ENCODE measurements at regions not wholly inside any gene's neighbourhood (a gene's known extent, or its start where the extent isn't known, plus 50 kb on each side); places are given as distances from the start of the nearest gene placed in this dataset.

DNA sequence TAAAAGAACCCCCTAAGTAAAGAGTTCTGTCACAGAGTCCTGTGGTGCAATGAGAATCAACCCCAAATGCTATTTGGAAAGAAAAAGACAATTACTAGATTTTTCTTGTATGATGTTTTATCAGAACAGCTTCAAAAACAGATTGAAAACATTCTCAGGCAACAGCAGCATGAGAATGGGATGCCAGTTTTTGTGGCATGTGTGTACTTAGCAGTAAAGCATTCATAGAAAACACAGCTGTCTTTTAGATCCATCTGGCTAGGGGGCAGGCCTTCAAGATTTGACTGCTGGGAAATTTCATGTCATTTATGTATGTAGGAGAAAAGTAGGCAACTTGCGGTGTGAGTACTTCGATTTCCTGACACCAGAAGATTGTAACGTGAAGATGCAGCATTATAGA, 170.5 kb upstream of the HTR2A start:
- no peaks in the 10 kb centered on the region for H3K9me3 ChIP-seq
- H3K36me3 ChIP-seq: no peaks in the 10 kb centered on the region
- no peak overlapping the region for H3K4me3 ChIP-seq
- TF ChIP-seq, protein P1, sequence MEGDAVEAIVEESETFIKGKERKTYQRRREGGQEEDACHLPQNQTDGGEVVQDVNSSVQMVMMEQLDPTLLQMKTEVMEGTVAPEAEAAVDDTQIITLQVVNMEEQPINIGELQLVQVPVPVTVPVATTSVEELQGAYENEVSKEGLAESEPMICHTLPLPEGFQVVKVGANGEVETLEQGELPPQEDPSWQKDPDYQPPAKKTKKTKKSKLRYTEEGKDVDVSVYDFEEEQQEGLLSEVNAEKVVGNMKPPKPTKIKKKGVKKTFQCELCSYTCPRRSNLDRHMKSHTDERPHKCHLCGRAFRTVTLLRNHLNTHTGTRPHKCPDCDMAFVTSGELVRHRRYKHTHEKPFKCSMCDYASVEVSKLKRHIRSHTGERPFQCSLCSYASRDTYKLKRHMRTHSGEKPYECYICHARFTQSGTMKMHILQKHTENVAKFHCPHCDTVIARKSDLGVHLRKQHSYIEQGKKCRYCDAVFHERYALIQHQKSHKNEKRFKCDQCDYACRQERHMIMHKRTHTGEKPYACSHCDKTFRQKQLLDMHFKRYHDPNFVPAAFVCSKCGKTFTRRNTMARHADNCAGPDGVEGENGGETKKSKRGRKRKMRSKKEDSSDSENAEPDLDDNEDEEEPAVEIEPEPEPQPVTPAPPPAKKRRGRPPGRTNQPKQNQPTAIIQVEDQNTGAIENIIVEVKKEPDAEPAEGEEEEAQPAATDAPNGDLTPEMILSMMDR (IDR thresholded peaks at IDR 0.05): no peak
- TF ChIP-seq POLR2AphosphoS5 (IDR thresholded peaks at IDR 0.05; ENCODE audit: insufficient read depth in 1 of 2, low read depth in 1 of 2): no peak
- TF ChIP-seq POLR2A (IDR thresholded peaks at IDR 0.05): no peak
- intact Hi-C loops (cut with DNase I): no loop called here
- no peaks in the 10 kb centered on the region for H3K27me3 ChIP-seq
- no peaks in the 10 kb centered on the region for H3K4me1 ChIP-seq
- no peak overlapping the region for H3K27ac ChIP-seq
- DNase-seq (ENCODE audit: extremely low spot score in 2 of 2): no peak

DNA sequence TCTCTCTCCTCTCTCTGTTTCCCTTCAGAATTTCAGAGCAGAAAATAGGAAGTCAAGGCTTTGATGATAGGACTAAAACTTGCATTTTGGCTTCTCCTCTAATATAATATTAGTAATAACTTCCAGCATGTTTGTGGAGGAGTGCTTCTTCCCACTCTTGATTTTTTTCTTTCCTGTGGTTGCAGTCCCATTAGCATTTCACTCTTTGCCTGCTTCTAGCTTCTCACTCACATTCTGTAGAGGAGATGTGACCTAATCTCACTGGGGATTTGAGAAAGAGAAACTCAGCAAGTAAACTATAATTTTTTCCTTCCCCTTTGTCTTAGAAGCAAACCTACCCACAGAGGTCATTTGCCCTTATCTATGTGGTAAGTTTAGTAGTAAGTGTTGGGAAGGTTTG, 169.4 kb upstream of the HTR2A start:
- TF ChIP-seq POLR2AphosphoS5 (IDR thresholded peaks at IDR 0.05; ENCODE audit: insufficient read depth in 1 of 2, low read depth in 1 of 2) (no peak), POLR2A (IDR thresholded peaks at IDR 0.05) (no peak)
- TF ChIP-seq, protein P1 (IDR thresholded peaks at IDR 0.05): no peak
- Histone ChIP-seq H3K4me3 (no peak overlapping the region), H3K4me1 (no peaks in the 10 kb centered on the region), H3K9me3 (no peaks in the 10 kb centered on the region), H3K27me3 (no peaks in the 10 kb centered on the region), H3K36me3 (no peaks in the 10 kb centered on the region), H3K27ac (no peak overlapping the region)
- DNase-seq (ENCODE audit: extremely low spot score in 2 of 2): no peak
- intact Hi-C loops (cut with DNase I): no loop called here

DNA sequence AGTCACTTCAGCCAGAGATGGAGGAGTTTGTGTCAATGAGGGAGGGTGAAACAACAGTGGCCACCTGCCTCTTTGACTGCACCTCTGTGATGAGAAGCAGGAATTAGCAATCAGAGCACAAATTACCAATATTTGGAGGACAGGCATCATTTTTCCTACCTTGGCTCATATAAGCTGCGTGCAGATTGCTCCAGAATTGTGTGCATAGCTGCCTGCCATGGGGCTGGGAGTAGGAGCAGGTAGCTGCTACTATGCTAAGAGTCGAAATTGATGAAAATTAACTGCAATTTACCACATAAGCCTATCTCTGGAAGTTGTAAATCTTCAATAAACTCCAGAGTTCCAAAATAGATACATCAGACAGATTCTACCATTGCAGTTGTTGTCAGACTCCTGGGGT, 167.5 kb upstream of the HTR2A start:
- H3K36me3 ChIP-seq: no peaks in the 10 kb centered on the region
- DNase-seq (ENCODE audit: extremely low spot score in 2 of 2): no peak
- intact Hi-C loops (cut with DNase I): no loop called here
- H3K27me3 ChIP-seq: no peaks in the 10 kb centered on the region
- H3K27ac ChIP-seq: no peak overlapping the region
- TF ChIP-seq, protein P1 (IDR thresholded peaks at IDR 0.05): no peak
- TF ChIP-seq POLR2AphosphoS5 (IDR thresholded peaks at IDR 0.05; ENCODE audit: insufficient read depth in 1 of 2, low read depth in 1 of 2): no peak
- no peak for TF ChIP-seq POLR2A (IDR thresholded peaks at IDR 0.05)
- H3K4me1 ChIP-seq: no peaks in the 10 kb centered on the region
- no peaks in the 10 kb centered on the region for H3K9me3 ChIP-seq
- no peak overlapping the region for H3K4me3 ChIP-seq

DNA sequence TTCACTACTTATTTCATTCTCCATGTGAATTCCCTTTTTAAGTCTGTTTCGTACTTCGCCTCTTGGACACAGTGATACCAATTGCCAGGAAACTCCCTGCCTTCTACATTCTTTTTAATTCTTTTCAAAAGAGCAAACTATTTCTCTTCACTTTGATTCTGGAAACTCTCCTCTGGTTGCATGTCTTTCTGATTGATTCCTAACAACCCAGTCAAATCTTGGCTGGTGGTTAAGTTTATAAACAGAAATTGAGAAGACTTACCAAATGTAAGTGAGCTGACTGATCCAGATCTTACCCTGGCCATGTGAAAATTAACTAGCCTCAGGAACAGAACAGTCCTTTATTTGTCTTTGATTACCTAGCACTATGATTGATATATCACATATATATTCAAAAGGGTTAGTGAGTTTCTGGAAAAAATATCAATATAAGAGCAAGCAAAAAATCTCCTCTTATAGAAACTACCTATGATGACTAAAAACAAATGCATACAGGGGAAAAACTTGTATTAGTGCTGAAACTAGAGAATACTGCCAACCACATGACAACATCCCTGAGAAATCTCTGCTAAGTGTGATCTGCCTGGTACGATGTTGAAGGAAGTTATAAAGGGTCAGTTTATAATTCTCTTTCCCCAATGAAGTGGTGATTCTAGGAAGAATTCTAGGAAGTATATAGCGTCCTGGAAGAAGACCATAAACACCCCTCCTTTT, 152.6 kb upstream of the HTR2A start:
- intact Hi-C loops (cut with DNase I): no loop called here
- Histone ChIP-seq H3K27me3 (no peaks in the 10 kb centered on the region), H3K27ac (no peak overlapping the region), H3K4me3 (no peak overlapping the region), H3K9me3 (no peaks in the 10 kb centered on the region), H3K36me3 (no peaks in the 10 kb centered on the region), H3K4me1 (no peaks in the 10 kb centered on the region)
- DNase-seq (ENCODE audit: extremely low spot score in 2 of 2): no peak
- TF ChIP-seq POLR2AphosphoS5 (IDR thresholded peaks at IDR 0.05; ENCODE audit: insufficient read depth in 1 of 2, low read depth in 1 of 2) (no peak), POLR2A (IDR thresholded peaks at IDR 0.05) (no peak)
- TF ChIP-seq, protein P1 (IDR thresholded peaks at IDR 0.05): no peak

DNA sequence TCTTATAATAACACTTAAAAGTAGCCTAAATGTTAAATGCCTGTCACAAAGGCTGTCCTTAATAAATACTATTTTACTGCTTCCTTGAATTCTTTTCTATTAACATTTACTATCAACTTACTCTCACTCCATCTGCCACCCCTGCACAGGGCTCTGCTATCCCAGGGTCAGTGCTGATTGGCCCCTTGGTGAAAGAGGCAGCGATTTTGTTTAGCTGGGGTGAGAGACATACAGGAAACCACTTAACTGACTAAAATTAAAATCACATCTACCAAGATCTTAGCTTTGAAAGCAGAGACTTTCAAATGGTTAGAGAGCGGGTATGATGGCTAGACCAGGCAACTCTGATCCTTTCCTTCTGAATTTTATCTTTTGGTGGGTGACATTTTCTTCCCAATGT, 149.9 kb upstream of the HTR2A start:
- intact Hi-C loops (cut with DNase I): no loop called here
- TF ChIP-seq, protein P1 (IDR thresholded peaks at IDR 0.05): no peak
- no peak for TF ChIP-seq POLR2A (IDR thresholded peaks at IDR 0.05)
- no peak for TF ChIP-seq POLR2AphosphoS5 (IDR thresholded peaks at IDR 0.05; ENCODE audit: insufficient read depth in 1 of 2, low read depth in 1 of 2)

More for the DNA sequence above, 149.9 kb upstream of the HTR2A start:
- no peak for DNase-seq (ENCODE audit: extremely low spot score in 2 of 2)
- Histone ChIP-seq H3K9me3 (no peaks in the 10 kb centered on the region), H3K36me3 (no peaks in the 10 kb centered on the region), H3K27ac (no peak overlapping the region), H3K4me3 (no peak overlapping the region), H3K27me3 (no peaks in the 10 kb centered on the region), H3K4me1 (no peaks in the 10 kb centered on the region)

Measured in vagina (tissue), 2 donors.